HL-60 (cell line): ENCODE measurements at regions not wholly inside any gene's neighbourhood (a gene's known extent, or its start where the extent isn't known, plus 50 kb on each side); places are given as distances from the start of the nearest gene placed in this dataset.

Source experiments
- DNase-seq, 2 experiments: peaks; one replicate each; pipeline ENCODE4 v3.0.0-alpha.2; 2010 to 2020; ENCODE audit warnings: low read depth in 1 of 2, low spot score in 1 of 2
- H3K27ac ChIP-seq: fragments of 250-450 bp; sonication (Bioruptor Pico); replicated peaks from 2 replicates; pipeline ENCODE4 v1.5.1; 2020; ENCODE audit warnings: mild to moderate bottlenecking, moderate library complexity
- H3K27me3 ChIP-seq: fragments of 250-450 bp; sonication (Bioruptor Pico); 2 replicates; pipeline ENCODE4 v1.5.1; 2021; ENCODE audit warnings: mild to moderate bottlenecking, moderate library complexity; ENCODE audit not compliant: insufficient read depth, poor library complexity, severe bottlenecking
- H3K4me3 ChIP-seq: replicated peaks from 2 replicates; pipeline ENCODE4 v1.5.1; 2011; ENCODE audit warnings: mild to moderate bottlenecking, control low read depth, low read length; ENCODE audit not compliant: insufficient read depth
- CTCF ChIP-seq: IDR thresholded peaks from one replicate; pipeline ENCODE4 v1.5.1; 2011; ENCODE audit warnings: low read length, control low read depth, inconsistent platforms; ENCODE audit not compliant: insufficient read depth
- GABPA ChIP-seq: IDR thresholded peaks from 2 replicates; pipeline ENCODE4 v1.6.1; 2012; ENCODE audit warnings: low read depth
- POLR2AphosphoS5 ChIP-seq: IDR thresholded peaks from 2 replicates; pipeline ENCODE4 v1.6.1; 2012; ENCODE audit warnings: low read depth
- REST ChIP-seq: IDR thresholded peaks from 2 replicates; pipeline ENCODE4 v1.6.1; 2012; ENCODE audit warnings: low read depth; ENCODE audit not compliant: insufficient replicate concordance
- SPI1 ChIP-seq: IDR thresholded peaks from 2 replicates; pipeline ENCODE4 v1.6.1; 2012; ENCODE audit warnings: low read depth, mild to moderate bottlenecking, borderline replicate concordance

GRCh38 chr7:17601921-17602320, 303.5 kb downstream of the AHR start:
- TF ChIP-seq CTCF (no peak), REST (no peak), POLR2AphosphoS5 (no peak), SPI1 (no peak), GABPA (no peak)
- H3K27me3 ChIP-seq = no peaks in the 10 kb centered on the region
- H3K27ac ChIP-seq = no peak overlapping the region
- H3K4me3 ChIP-seq = no peak overlapping the region
- DNase-seq = no peak

- Histone ChIP-seq H3K4me3 (no peak overlapping the region), H3K27ac (no peak overlapping the region), H3K27me3 (no peaks in the 10 kb centered on the region)
- no peak for TF ChIP-seq POLR2AphosphoS5
- peak in 1 of 2 experiments; percentile 3 for DNase-seq
Measured at GRCh38 chr7:17608114-17608833, 309.8 kb downstream of the AHR start.

- TF ChIP-seq REST (no peak), GABPA (no peak), CTCF (no peak), POLR2AphosphoS5 (no peak), SPI1 (no peak)
- no peak overlapping the region for H3K27ac ChIP-seq
- DNase-seq = no peak
- no peak overlapping the region for H3K4me3 ChIP-seq
- H3K27me3 ChIP-seq = no peaks in the 10 kb centered on the region
Measured at GRCh38 chr7:17611611-17612010, 313.2 kb downstream of the AHR start.

GRCh38 chr7:17613338-17614041, 315.0 kb downstream of the AHR start:
- no peak for TF ChIP-seq POLR2AphosphoS5
- no peak for TF ChIP-seq CTCF
- no peak for TF ChIP-seq REST
- TF ChIP-seq SPI1 = no peak
- TF ChIP-seq GABPA = no peak
- DNase-seq = no peak
- Histone ChIP-seq H3K27ac (no peak overlapping the region), H3K4me3 (no peak overlapping the region), H3K27me3 (no peaks in the 10 kb centered on the region)
